ENCODE measurements at regions not wholly inside any gene's neighbourhood (a gene's known extent, or its start where the extent isn't known, plus 50 kb on each side); places are given as distances from the start of the nearest gene placed in this dataset.

DNA sequence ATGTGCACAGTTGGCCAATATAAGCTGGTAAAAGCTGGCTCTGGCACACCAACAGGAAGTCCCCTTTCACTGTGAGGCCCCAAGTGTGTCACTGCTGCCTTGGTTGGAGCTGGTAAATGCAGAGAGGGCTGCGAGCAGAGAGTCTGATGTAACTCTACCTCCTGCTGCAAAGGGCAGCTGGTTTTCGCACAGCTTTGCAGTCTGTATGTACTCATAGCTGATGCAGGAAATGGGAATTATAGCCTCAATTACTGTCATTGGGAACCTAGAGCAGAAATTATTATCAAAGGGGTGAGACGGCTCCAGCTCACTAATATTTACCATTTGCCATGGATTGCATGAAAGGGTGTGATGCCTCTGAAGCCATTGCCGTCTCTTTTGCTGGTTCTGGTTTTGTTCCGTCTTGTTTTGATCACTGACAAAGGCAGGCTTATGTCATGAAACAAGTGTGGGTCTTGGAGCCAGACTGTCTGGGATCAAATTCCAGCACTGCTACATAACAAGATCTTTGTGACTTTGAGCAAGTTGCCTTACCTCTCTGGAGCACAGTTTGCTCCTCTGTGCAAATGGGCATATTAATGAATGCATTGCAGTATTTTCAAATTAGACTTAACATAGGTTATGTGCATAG, 124.3 kb upstream of the SLC25A48 start:
- no peak for ATAC-seq
- TF ChIP-seq, protein P1, sequence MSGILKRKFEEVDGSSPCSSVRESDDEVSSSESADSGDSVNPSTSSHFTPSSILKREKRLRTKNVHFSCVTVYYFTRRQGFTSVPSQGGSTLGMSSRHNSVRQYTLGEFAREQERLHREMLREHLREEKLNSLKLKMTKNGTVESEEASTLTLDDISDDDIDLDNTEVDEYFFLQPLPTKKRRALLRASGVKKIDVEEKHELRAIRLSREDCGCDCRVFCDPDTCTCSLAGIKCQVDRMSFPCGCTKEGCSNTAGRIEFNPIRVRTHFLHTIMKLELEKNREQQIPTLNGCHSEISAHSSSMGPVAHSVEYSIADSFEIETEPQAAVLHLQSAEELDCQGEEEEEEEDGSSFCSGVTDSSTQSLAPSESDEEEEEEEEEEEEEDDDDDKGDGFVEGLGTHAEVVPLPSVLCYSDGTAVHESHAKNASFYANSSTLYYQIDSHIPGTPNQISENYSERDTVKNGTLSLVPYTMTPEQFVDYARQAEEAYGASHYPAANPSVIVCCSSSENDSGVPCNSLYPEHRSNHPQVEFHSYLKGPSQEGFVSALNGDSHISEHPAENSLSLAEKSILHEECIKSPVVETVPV (CRISPR knock-in tag; IDR thresholded peaks at IDR 0.05) = no peak
- TF ChIP-seq ZFP3 (CRISPR knock-in tag; IDR thresholded peaks at IDR 0.05) (no peak), ISL1 (CRISPR knock-in tag; IDR thresholded peaks at IDR 0.05) (no peak), ESRRG (CRISPR knock-in tag; IDR thresholded peaks at IDR 0.05) (no peak), OSR1 (CRISPR knock-in tag; IDR thresholded peaks at IDR 0.05) (no peak), ZFP30 (CRISPR knock-in tag; IDR thresholded peaks at IDR 0.05) (no peak), SNAI2 (CRISPR knock-in tag; IDR thresholded peaks at IDR 0.05) (no peak), TOX (CRISPR knock-in tag; IDR thresholded peaks at IDR 0.05; ENCODE audit: borderline replicate concordance) (no peak), POU6F1 (CRISPR knock-in tag; IDR thresholded peaks at IDR 0.05; ENCODE audit: borderline replicate concordance, low read depth) (no peak), ZNF8 (CRISPR knock-in tag; IDR thresholded peaks at IDR 0.05) (no peak), GLIS3 (CRISPR knock-in tag; IDR thresholded peaks at IDR 0.05) (no peak), BACH2 (CRISPR knock-in tag; IDR thresholded peaks at IDR 0.05; ENCODE audit: borderline replicate concordance) (no peak), RARB (CRISPR knock-in tag; IDR thresholded peaks at IDR 0.05) (no peak), ZNF70 (CRISPR knock-in tag; IDR thresholded peaks at IDR 0.05) (no peak), ZNF565 (CRISPR knock-in tag; conservative IDR thresholded peaks at IDR 0.05; ENCODE audit: low read depth) (no peak), PATZ1 (CRISPR knock-in tag; IDR thresholded peaks at IDR 0.05; ENCODE audit: borderline replicate concordance) (no peak), CSDC2 (CRISPR knock-in tag; IDR thresholded peaks at IDR 0.05) (no peak), PPARA (CRISPR knock-in tag; IDR thresholded peaks at IDR 0.05; ENCODE audit: borderline replicate concordance) (no peak)
- TF ChIP-seq, protein P2, sequence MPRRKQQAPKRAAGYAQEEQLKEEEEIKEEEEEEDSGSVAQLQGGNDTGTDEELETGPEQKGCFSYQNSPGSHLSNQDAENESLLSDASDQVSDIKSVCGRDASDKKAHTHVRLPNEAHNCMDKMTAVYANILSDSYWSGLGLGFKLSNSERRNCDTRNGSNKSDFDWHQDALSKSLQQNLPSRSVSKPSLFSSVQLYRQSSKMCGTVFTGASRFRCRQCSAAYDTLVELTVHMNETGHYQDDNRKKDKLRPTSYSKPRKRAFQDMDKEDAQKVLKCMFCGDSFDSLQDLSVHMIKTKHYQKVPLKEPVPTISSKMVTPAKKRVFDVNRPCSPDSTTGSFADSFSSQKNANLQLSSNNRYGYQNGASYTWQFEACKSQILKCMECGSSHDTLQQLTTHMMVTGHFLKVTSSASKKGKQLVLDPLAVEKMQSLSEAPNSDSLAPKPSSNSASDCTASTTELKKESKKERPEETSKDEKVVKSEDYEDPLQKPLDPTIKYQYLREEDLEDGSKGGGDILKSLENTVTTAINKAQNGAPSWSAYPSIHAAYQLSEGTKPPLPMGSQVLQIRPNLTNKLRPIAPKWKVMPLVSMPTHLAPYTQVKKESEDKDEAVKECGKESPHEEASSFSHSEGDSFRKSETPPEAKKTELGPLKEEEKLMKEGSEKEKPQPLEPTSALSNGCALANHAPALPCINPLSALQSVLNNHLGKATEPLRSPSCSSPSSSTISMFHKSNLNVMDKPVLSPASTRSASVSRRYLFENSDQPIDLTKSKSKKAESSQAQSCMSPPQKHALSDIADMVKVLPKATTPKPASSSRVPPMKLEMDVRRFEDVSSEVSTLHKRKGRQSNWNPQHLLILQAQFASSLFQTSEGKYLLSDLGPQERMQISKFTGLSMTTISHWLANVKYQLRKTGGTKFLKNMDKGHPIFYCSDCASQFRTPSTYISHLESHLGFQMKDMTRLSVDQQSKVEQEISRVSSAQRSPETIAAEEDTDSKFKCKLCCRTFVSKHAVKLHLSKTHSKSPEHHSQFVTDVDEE (CRISPR knock-in tag; IDR thresholded peaks at IDR 0.05) = no peak

DNA sequence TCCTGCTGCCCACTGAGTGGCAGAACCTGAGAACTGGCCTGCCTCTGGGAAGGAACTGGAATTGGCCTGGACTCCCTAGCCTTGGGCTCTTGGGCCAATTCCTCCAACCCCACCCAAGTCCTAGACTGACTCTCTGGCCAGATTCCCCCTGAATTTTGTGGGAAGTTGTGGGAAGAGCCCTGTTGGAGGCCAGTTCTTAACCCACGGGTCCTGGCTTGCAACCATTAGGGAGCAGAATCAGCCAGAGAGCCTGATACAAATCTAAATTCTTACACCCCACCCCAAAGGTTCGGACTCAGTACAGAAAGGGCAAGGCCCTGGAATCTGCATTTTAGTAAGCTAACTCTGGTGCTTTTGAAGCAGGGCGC, 125.3 kb upstream of the SLC25A48 start:
- ATAC-seq = no peak

More for the DNA sequence above, 125.3 kb upstream of the SLC25A48 start:
- TF ChIP-seq, protein P1 (CRISPR knock-in tag; IDR thresholded peaks at IDR 0.05) = no peak
- TF ChIP-seq PPARA (CRISPR knock-in tag; IDR thresholded peaks at IDR 0.05; ENCODE audit: borderline replicate concordance) (no peak), RARB (CRISPR knock-in tag; IDR thresholded peaks at IDR 0.05) (no peak)
- TF ChIP-seq, protein P3, sequence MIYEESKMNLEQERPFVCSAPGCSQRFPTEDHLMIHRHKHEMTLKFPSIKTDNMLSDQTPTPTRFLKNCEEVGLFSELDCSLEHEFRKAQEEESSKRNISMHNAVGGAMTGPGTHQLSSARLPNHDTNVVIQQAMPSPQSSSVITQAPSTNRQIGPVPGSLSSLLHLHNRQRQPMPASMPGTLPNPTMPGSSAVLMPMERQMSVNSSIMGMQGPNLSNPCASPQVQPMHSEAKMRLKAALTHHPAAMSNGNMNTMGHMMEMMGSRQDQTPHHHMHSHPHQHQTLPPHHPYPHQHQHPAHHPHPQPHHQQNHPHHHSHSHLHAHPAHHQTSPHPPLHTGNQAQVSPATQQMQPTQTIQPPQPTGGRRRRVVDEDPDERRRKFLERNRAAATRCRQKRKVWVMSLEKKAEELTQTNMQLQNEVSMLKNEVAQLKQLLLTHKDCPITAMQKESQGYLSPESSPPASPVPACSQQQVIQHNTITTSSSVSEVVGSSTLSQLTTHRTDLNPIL (CRISPR knock-in tag; IDR thresholded peaks at IDR 0.05; ENCODE audit: low read depth) = no peak

Data from SK-N-SH treated with all-trans-retinoic acid at 6 μM for 48 hours (cell line).